ENCODE measurements at regions not wholly inside any gene's neighbourhood (a gene's known extent, or its start where the extent isn't known, plus 50 kb on each side); places are given as distances from the start of the nearest gene placed in this dataset.
"Not testable (repeated sequence)": the region's sequence is repeated elsewhere in the genome, so short reads cannot be mapped to it uniquely, and the experiment has no call there.

- Histone ChIP-seq H3K9me3 (no peaks in the 10 kb centered on the region), H3K4me1 (peaks cover 17% of the 10 kb centered on the region), H3K4me2 (no peak overlapping the region), H4K20me1 (no peaks in the 10 kb centered on the region), H3K36me3 (no peaks in the 10 kb centered on the region), H3K9ac (no peak overlapping the region), H3K27ac (no peak overlapping the region), H3K4me3 (no peak overlapping the region), H3K27me3 (no peaks in the 10 kb centered on the region)
- no peak for TF ChIP-seq Cebpa-rat (IDR thresholded peaks at IDR 0.05)
Observed at GRCh38 chr13:50422181-50423148, 407.2 kb downstream of the KCNRG start.

GRCh38 chr13:50424993-50425392, 409.7 kb downstream of the KCNRG start:
- no peak for TF ChIP-seq Cebpa-rat (IDR thresholded peaks at IDR 0.05)
- Histone ChIP-seq H3K4me1 (peaks cover 17% of the 10 kb centered on the region), H3K4me2 (no peak overlapping the region), H3K27ac (no peak overlapping the region), H3K9ac (no peak overlapping the region), H3K9me3 (no peaks in the 10 kb centered on the region), H4K20me1 (no peaks in the 10 kb centered on the region), H3K27me3 (no peaks in the 10 kb centered on the region), H3K4me3 (no peak overlapping the region), H3K36me3 (no peaks in the 10 kb centered on the region)

- no peak overlapping the region for H3K27ac ChIP-seq
- H3K4me2 ChIP-seq: no peak overlapping the region
- H3K9ac ChIP-seq: no peak overlapping the region
- no peak overlapping the region for H3K4me3 ChIP-seq
- TF ChIP-seq Cebpa-rat (IDR thresholded peaks at IDR 0.05): no peak
- no peaks in the 10 kb centered on the region for H4K20me1 ChIP-seq
- H3K27me3 ChIP-seq: no peaks in the 10 kb centered on the region
- H3K9me3 ChIP-seq: no peaks in the 10 kb centered on the region
- H3K36me3 ChIP-seq: no peaks in the 10 kb centered on the region
- peaks cover 17% of the 10 kb centered on the region for H3K4me1 ChIP-seq
Observed at GRCh38 chr13:50425772-50426171, 410.5 kb downstream of the KCNRG start.

- Histone ChIP-seq H3K4me1 (peaks cover 17% of the 10 kb centered on the region), H3K4me3 (no peak overlapping the region), H3K27me3 (no peaks in the 10 kb centered on the region), H3K27ac (no peak overlapping the region), H3K4me2 (no peak overlapping the region), H3K9me3 (peaks cover 8% of the 10 kb centered on the region; the same call in 1 of the 2 replicates), H4K20me1 (no peaks in the 10 kb centered on the region), H3K36me3 (no peaks in the 10 kb centered on the region), H3K9ac (no peak overlapping the region)
- TF ChIP-seq Cebpa-rat (IDR thresholded peaks at IDR 0.05): no peak
Observed at GRCh38 chr13:50426927-50427326, 411.7 kb downstream of the KCNRG start.

GRCh38 chr13:50427511-50427910, 412.3 kb downstream of the KCNRG start:
- not testable (repeated sequence) for H3K4me3 ChIP-seq, H3K27ac ChIP-seq, H3K9me3 ChIP-seq, H3K4me2 ChIP-seq, H3K9ac ChIP-seq, H3K27me3 ChIP-seq, H4K20me1 ChIP-seq, H3K36me3 ChIP-seq
- peaks cover 17% of the 10 kb centered on the region for H3K4me1 ChIP-seq

- Histone ChIP-seq H3K4me1 (peaks cover 17% of the 10 kb centered on the region), H3K27ac (no peak overlapping the region), H4K20me1 (no peaks in the 10 kb centered on the region), H3K36me3 (no peaks in the 10 kb centered on the region), H3K27me3 (no peaks in the 10 kb centered on the region), H3K9ac (no peak overlapping the region), H3K4me3 (no peak overlapping the region), H3K4me2 (no peak overlapping the region), H3K9me3 (peaks cover 8% of the 10 kb centered on the region; the same call in 1 of the 2 replicates)
- TF ChIP-seq Cebpa-rat (IDR thresholded peaks at IDR 0.05): no peak
Observed at GRCh38 chr13:50428183-50428877, 413.1 kb downstream of the KCNRG start.

GRCh38 chr13:50435011-50435410, 408.5 kb downstream of the DLEU7 start:
- Histone ChIP-seq H3K9ac (no peak overlapping the region), H4K20me1 (no peaks in the 10 kb centered on the region), H3K4me2 (no peak overlapping the region), H3K4me1 (no peaks in the 10 kb centered on the region), H3K4me3 (no peak overlapping the region), H3K9me3 (peaks cover 12% of the 10 kb centered on the region), H3K36me3 (no peaks in the 10 kb centered on the region), H3K27me3 (no peaks in the 10 kb centered on the region), H3K27ac (no peak overlapping the region)
- TF ChIP-seq Cebpa-rat (IDR thresholded peaks at IDR 0.05): no peak

- H3K4me2 ChIP-seq: no peak overlapping the region
- H3K9me3 ChIP-seq: peaks cover 4% of the 10 kb centered on the region; the same call in 1 of the 2 replicates
Observed at GRCh38 chr13:50437252-50437651, 406.2 kb downstream of the DLEU7 start.

GRCh38 chr13:50438351-50438750, 405.1 kb downstream of the DLEU7 start:
- no peak for TF ChIP-seq Cebpa-rat (IDR thresholded peaks at IDR 0.05)
- no peaks in the 10 kb centered on the region for H3K4me1 ChIP-seq
- no peaks in the 10 kb centered on the region for H3K27me3 ChIP-seq
- peaks cover 4% of the 10 kb centered on the region; the same call in 1 of the 2 replicates for H3K9me3 ChIP-seq
- H3K4me3 ChIP-seq: no peak overlapping the region
- H4K20me1 ChIP-seq: no peaks in the 10 kb centered on the region
- H3K4me2 ChIP-seq: no peak overlapping the region
- no peak overlapping the region for H3K27ac ChIP-seq
- no peak overlapping the region for H3K9ac ChIP-seq
- no peaks in the 10 kb centered on the region for H3K36me3 ChIP-seq

More at GRCh38 chr13:50437252-50437651, 406.2 kb downstream of the DLEU7 start:
- Histone ChIP-seq H3K4me3 (no peak overlapping the region), H3K9ac (no peak overlapping the region), H4K20me1 (no peaks in the 10 kb centered on the region), H3K27me3 (no peaks in the 10 kb centered on the region), H3K36me3 (no peaks in the 10 kb centered on the region), H3K27ac (no peak overlapping the region), H3K4me1 (no peaks in the 10 kb centered on the region)
- no peak for TF ChIP-seq Cebpa-rat (IDR thresholded peaks at IDR 0.05)

GRCh38 chr13:50441130-50441529, 402.4 kb downstream of the DLEU7 start:
- Histone ChIP-seq H3K9ac (no peak overlapping the region), H3K9me3 (no peaks in the 10 kb centered on the region), H3K4me3 (no peak overlapping the region), H4K20me1 (no peaks in the 10 kb centered on the region), H3K4me2 (no peak overlapping the region), H3K36me3 (no peaks in the 10 kb centered on the region), H3K27ac (no peak overlapping the region), H3K27me3 (no peaks in the 10 kb centered on the region), H3K4me1 (no peaks in the 10 kb centered on the region)
- TF ChIP-seq Cebpa-rat (IDR thresholded peaks at IDR 0.05): no peak

All from BLaER1 (cell line).